GM12873 (cell line): ENCODE measurements at regions not wholly inside any gene's neighbourhood (a gene's known extent, or its start where the extent isn't known, plus 50 kb on each side); places are given as distances from the start of the nearest gene placed in this dataset.

Experiments
- CTCF ChIP-seq: IDR thresholded peaks from 2 replicates; pipeline ENCODE4 v1.5.1; 2012; ENCODE audit warnings: low read depth, mild to moderate bottlenecking, moderate library complexity, low read length, control low read depth; ENCODE audit not compliant: insufficient read depth; ENCODE audit errors: missing control alignments

- no peak for TF ChIP-seq CTCF
These were observed 1463.4 kb upstream of the PCDH20 start for GRCh38 chr13:62879071-62879470.

- no peak for TF ChIP-seq CTCF
These were observed 1459.5 kb upstream of the PCDH20 start for GRCh38 chr13:62875118-62875640.

- no peak for TF ChIP-seq CTCF
These were observed 1434.7 kb upstream of the PCDH20 start for GRCh38 chr13:62850331-62850730.

GRCh38 chr13:62847520-62847919 is 1431.9 kb upstream of the PCDH20 start:
- TF ChIP-seq CTCF: no peak

GRCh38 chr13:62846302-62846701 is 1430.7 kb upstream of the PCDH20 start:
- TF ChIP-seq CTCF: no peak

GRCh38 chr13:62839338-62839737 is 1423.7 kb upstream of the PCDH20 start:
- TF ChIP-seq CTCF: no peak

GRCh38 chr13:62838929-62839328 is 1423.3 kb upstream of the PCDH20 start:
- TF ChIP-seq CTCF: no peak
